ENCODE measurements at regions not wholly inside any gene's neighbourhood (a gene's known extent, or its start where the extent isn't known, plus 50 kb on each side); places are given as distances from the start of the nearest gene placed in this dataset.

GRCh38 chr4:95729596-95729995 is 110.3 kb upstream of the PDHA2 start:
- TF ChIP-seq CTCF (IDR thresholded peaks at IDR 0.05) (no peak), POLR2A (IDR thresholded peaks at IDR 0.05) (no peak)
